C4-2B (cell line): ENCODE measurements at regions not wholly inside any gene's neighbourhood (a gene's known extent, or its start where the extent isn't known, plus 50 kb on each side); places are given as distances from the start of the nearest gene placed in this dataset.

ENCODE experiments used
- H3K27ac ChIP-seq: fragments of 450-650 bp; 2 replicates; pipeline ENCODE4 v1.5.1; 2017
- ZFX ChIP-seq: fragments of 450-650 bp; IDR thresholded peaks from 2 replicates; pipeline ENCODE4 v1.6.1; 2017
- TF ChIP-seq, protein P1 (sequence below): fragments of 450-650 bp; conservative IDR thresholded peaks from 2 replicates; pipeline ENCODE4 v1.5.1; 2017; ENCODE audit warnings: mild to moderate bottlenecking

DNA sequence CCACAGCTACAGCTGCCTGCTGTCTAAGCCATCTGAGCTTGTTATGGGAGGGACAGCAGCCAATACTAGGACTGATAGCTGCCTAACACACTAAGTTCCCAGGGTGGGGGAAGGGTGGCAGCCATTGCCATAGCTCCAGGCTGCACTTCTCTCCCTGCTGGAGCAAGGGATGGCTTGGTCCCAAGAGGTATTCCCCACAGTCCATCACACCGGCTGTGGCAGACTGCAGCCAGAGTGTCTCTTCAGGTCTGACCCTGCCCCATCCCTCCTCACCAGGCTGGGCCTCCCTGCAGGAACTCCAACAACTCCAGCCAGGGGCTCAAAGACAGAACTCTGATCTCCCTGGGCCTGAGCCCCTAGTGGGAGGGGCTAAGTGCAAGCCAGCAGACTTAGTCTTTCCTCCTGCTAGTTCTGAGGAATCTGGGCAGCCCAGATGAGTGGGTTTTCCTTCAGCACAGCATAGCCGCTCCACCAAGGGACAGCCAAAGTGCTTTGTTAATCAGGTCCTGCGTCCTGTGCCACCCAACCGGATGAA lies 632.1 kb downstream of the SOCS6 start:
- H3K27ac ChIP-seq, result no peak overlapping the region
- TF ChIP-seq ZFX, result no peak
- TF ChIP-seq, protein P1, sequence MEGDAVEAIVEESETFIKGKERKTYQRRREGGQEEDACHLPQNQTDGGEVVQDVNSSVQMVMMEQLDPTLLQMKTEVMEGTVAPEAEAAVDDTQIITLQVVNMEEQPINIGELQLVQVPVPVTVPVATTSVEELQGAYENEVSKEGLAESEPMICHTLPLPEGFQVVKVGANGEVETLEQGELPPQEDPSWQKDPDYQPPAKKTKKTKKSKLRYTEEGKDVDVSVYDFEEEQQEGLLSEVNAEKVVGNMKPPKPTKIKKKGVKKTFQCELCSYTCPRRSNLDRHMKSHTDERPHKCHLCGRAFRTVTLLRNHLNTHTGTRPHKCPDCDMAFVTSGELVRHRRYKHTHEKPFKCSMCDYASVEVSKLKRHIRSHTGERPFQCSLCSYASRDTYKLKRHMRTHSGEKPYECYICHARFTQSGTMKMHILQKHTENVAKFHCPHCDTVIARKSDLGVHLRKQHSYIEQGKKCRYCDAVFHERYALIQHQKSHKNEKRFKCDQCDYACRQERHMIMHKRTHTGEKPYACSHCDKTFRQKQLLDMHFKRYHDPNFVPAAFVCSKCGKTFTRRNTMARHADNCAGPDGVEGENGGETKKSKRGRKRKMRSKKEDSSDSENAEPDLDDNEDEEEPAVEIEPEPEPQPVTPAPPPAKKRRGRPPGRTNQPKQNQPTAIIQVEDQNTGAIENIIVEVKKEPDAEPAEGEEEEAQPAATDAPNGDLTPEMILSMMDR, result no peak

DNA sequence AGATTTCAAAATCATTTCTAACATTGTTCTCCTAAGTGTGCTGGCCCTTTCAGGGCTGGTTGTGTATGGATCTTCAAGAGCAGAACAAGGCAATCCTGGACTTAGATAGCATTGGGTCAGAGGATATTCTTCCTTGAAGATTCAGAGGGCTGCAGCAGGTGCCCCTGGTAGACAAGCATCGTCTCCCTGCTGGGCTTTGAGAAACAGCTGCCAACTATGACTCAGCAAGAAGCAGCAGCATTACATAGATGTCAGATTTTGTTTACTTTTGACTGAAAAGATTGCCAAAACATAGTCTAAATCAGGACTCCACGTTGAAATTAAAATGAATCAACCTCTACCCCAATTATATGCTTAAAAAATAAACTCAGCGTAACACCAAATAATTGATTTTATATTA lies 618.8 kb downstream of the SOCS6 start:
- TF ChIP-seq, protein P1, result no peak
- TF ChIP-seq ZFX, result no peak
- H3K27ac ChIP-seq, result no peak overlapping the region

DNA sequence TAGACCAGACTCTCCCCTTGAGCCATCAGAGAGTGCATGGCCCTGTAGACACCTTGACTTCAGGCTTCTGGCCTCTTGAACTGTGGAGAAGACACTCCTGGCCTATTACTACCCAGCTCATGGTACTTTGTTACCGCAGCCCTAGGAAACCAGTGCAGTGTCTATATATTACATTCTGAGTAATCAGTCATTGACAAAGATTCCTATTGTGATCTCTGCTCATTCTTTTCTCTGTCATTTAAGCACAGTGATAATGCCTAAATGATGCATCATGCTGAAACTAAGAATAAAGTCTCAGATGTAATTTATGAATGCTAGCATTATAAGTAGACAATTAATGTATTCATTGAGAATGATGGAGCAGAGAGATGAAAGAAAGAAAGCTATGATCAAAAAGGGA lies 603.5 kb downstream of the SOCS6 start:
- H3K27ac ChIP-seq, result no peak overlapping the region
- TF ChIP-seq, protein P1, result no peak
- TF ChIP-seq ZFX, result no peak

DNA sequence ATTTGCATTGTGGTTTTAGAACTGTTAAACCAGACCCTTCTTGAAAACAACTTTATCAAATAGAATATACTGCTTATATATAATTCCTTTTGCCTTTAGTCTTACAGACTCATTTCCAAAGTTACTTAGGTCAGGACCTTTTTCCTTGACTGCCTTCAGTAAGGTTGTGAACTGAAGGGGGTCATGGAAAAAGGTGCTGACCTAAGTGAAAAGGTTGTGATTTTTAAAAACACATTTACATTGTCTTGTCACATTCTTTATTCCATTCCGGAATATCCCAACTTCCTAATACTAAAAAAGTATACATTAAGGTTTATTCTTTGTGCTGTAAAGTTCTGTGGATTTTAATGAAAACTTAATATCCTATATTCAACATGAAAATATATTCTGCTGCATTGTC lies 581.4 kb downstream of the SOCS6 start:
- TF ChIP-seq, protein P1, result no peak
- TF ChIP-seq ZFX, result no peak
- H3K27ac ChIP-seq, result no peak overlapping the region

DNA sequence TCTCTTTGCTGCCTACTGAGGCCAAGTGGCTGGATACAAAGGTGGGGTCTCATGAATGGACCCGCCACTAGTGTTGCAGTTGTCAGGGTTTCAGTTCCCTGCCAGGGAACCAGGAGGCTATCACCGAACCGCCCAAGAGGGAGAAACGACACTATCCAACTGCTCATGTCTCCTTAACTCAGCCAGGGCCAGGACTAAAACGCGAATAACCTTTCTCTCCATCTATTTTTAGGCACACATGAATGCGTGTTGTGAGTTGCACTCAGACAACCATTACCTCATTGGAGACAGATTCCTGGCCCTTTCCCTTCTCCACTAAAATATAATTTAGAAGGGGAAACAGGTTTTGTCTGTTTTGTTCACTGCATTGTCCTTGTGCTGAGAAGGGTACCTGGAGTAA lies 559.5 kb downstream of the SOCS6 start:
- TF ChIP-seq, protein P1, result no peak
- TF ChIP-seq ZFX, result no peak

DNA sequence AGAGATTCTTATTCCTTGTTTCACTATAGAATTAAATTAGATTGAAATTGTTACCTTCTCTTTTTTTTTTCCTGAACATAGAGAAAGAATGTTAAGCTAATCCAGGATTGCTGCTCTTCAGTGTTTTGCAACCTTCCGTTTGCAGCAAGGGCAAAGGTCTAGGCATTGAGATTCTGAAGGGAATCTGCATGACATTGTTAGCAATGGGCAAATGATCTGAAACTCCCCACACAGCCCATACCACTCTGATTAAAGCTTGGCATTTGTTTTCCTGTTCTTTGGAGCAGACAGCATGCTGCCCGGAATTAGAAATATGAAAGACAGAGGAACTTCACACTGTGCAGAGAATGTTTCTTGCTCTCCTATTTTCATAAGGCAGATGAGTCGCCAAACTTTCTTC lies 551.8 kb downstream of the SOCS6 start:
- no peak overlapping the region for H3K27ac ChIP-seq
- no peak for TF ChIP-seq ZFX
- TF ChIP-seq, protein P1, result no peak

More for the DNA sequence above, 559.5 kb downstream of the SOCS6 start:
- no peak overlapping the region for H3K27ac ChIP-seq

DNA sequence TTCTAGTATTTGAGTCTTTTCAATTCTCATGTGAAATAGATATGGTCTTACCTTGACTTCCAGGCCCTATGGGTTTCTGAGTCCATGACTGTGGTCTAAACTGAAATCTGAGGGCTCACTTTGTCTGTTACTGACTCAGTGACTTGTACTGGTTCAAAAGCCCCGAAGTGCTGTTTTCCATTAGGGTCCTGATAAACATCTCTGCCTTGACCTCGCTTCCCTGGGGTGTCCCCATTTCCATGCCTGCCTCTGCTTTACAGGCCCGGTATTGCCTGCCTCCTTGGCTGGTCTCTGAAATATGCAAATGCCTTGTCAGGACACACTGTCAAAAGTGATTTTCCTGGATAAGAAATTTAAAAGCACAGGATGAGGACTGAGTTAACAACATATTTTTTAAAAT lies 538.8 kb downstream of the SOCS6 start:
- H3K27ac ChIP-seq, result no peak overlapping the region
- TF ChIP-seq ZFX, result no peak
- TF ChIP-seq, protein P1, result no peak
